ENCODE measurements at regions not wholly inside any gene's neighbourhood (a gene's known extent, or its start where the extent isn't known, plus 50 kb on each side); places are given as distances from the start of the nearest gene placed in this dataset.

DNA sequence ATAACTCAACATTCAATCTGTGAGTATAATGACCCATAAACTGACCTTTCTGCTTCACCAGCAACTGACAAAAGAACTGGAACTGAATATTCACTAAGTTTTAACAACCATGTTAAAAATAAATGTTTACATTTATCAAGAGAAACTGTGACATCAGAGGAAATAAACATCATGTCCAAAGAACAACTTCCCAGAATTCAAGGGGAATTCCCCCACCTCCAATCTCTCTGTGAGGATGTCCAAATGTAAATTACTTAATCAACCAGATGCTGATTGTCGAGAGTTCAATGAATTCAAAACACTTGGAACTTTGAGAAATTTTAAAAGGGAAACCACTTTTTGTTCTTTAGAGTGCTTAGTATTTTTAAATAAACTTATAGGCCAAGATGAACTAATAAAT lies 365.6 kb upstream of the ADGRL2 start:
- TF ChIP-seq, protein P1, sequence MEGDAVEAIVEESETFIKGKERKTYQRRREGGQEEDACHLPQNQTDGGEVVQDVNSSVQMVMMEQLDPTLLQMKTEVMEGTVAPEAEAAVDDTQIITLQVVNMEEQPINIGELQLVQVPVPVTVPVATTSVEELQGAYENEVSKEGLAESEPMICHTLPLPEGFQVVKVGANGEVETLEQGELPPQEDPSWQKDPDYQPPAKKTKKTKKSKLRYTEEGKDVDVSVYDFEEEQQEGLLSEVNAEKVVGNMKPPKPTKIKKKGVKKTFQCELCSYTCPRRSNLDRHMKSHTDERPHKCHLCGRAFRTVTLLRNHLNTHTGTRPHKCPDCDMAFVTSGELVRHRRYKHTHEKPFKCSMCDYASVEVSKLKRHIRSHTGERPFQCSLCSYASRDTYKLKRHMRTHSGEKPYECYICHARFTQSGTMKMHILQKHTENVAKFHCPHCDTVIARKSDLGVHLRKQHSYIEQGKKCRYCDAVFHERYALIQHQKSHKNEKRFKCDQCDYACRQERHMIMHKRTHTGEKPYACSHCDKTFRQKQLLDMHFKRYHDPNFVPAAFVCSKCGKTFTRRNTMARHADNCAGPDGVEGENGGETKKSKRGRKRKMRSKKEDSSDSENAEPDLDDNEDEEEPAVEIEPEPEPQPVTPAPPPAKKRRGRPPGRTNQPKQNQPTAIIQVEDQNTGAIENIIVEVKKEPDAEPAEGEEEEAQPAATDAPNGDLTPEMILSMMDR (IDR thresholded peaks at IDR 0.05) = no peak
- no peaks in the 10 kb centered on the region for H3K4me1 Mint-ChIP-seq (ENCODE audit: low read depth)
- no peaks in the 10 kb centered on the region for H3K27me3 Mint-ChIP-seq (ENCODE audit: insufficient read depth)
- H3K27ac Mint-ChIP-seq = no peak overlapping the region
- H3K9me3 Mint-ChIP-seq = peaks cover 4% of the 10 kb centered on the region
- no peak overlapping the region for H3K4me3 Mint-ChIP-seq
- no peaks in the 10 kb centered on the region for H3K36me3 Mint-ChIP-seq (ENCODE audit: low read depth)
- DNase-seq = no peak

DNA sequence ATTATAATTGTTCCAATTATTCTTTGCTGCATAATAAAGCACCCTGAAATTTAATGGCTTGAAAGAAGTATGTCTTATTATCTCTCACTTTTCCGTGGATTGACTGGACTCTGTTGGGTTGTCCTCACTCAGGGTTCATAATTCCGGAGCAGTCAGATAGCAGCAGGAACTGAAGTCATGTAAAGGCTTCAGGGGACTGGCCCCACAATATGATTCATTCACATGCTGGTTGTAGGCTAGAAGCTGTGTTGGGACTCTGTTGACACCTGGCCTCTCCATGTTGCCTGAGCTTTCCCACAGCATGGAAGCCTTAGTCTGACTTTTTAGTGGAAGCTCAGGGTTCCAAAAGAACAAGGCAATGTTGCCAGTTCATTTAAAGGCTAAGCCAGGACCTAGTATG lies 367.1 kb upstream of the ADGRL2 start:
- Mint-ChIP-seq H3K9me3 (peaks cover 6% of the 10 kb centered on the region; the same call in 1 of the 2 replicates), H3K27me3 (ENCODE audit: insufficient read depth) (no peaks in the 10 kb centered on the region), H3K36me3 (ENCODE audit: low read depth) (no peaks in the 10 kb centered on the region), H3K4me1 (ENCODE audit: low read depth) (no peaks in the 10 kb centered on the region), H3K27ac (no peak overlapping the region), H3K4me3 (no peak overlapping the region)
- TF ChIP-seq, protein P1 (IDR thresholded peaks at IDR 0.05) = no peak
- DNase-seq = no peak

DNA sequence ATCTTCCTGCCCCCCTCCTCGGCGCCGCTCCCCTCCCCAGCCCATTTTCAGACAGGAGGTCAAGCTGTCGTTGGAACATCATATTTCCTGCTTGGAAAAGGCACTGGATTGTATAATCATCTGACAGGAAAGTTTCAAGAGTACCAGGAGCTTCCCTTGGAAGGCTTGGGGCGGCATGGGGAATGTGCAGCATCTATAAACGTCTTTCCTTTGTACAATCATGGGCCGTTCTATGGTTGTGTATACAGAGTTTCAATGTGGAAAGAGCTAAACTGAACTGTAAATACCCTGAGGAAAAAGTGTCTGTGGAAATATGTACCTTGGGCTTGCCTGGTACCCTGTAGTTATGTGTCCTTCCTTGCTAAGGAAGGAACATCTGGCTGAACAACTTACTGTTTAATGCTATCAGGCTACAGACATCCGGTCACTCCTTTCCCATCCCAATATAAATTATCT lies 368.1 kb upstream of the ADGRL2 start:
- H3K4me1 Mint-ChIP-seq (ENCODE audit: low read depth) = no peaks in the 10 kb centered on the region
- DNase-seq = no peak
- peaks cover 9% of the 10 kb centered on the region; the same call in 1 of the 2 replicates for H3K9me3 Mint-ChIP-seq
- H3K36me3 Mint-ChIP-seq (ENCODE audit: low read depth) = no peaks in the 10 kb centered on the region
- TF ChIP-seq, protein P1 (IDR thresholded peaks at IDR 0.05) = no peak
- no peak overlapping the region for H3K27ac Mint-ChIP-seq
- H3K4me3 Mint-ChIP-seq = no peak overlapping the region
- H3K27me3 Mint-ChIP-seq (ENCODE audit: insufficient read depth) = no peaks in the 10 kb centered on the region

DNA sequence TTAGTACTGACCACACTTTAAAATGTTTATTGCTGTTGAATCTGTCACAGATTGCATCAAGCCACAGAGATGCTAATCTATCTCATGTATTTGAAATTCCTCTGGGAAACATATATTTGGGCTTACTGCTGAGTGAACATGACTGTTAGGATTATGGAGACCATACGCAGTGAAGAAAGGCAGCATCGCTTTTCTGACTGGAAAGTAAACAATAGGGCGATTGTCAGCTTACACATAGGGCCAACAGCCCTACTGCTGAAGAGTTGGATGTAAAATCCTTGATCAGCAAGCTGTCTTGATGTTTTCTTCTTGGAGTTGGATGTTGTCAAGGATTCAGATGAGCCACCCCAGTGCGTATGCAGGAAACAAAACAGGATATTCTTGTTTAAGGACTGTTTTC lies 368.7 kb upstream of the ADGRL2 start:
- H3K4me3 Mint-ChIP-seq = no peak overlapping the region
- TF ChIP-seq, protein P1 (IDR thresholded peaks at IDR 0.05) = no peak
- H3K27ac Mint-ChIP-seq = no peak overlapping the region
- H3K4me1 Mint-ChIP-seq (ENCODE audit: low read depth) = no peaks in the 10 kb centered on the region
- H3K36me3 Mint-ChIP-seq (ENCODE audit: low read depth) = no peaks in the 10 kb centered on the region
- DNase-seq = no peak
- H3K27me3 Mint-ChIP-seq (ENCODE audit: insufficient read depth) = no peaks in the 10 kb centered on the region; the same call in 1 of the 2 replicates
- H3K9me3 Mint-ChIP-seq = peaks cover 14% of the 10 kb centered on the region

DNA sequence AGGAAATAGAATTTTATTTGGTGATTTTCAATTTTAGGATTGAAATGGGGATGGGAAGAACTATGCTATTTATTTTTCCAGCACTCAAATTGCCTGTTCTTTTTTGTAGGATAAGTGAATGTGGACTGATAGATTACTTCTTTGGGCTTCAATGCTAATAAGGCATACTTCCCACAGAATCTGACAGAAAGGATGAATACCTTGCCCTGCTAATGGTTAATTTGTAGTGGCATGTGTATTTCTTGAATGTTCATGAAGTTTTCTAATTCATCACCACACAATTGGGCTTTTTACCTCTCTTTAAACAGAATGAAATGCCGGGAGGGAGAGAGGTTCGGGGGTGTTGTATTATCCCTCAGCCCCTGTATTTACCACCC lies 369.1 kb upstream of the ADGRL2 start:
- no peaks in the 10 kb centered on the region for H3K36me3 Mint-ChIP-seq (ENCODE audit: low read depth)
- H3K4me1 Mint-ChIP-seq (ENCODE audit: low read depth) = no peaks in the 10 kb centered on the region
- H3K4me3 Mint-ChIP-seq = no peak overlapping the region
- H3K27me3 Mint-ChIP-seq (ENCODE audit: insufficient read depth) = no peaks in the 10 kb centered on the region; the same call in 1 of the 2 replicates
- no peak overlapping the region for H3K27ac Mint-ChIP-seq
- TF ChIP-seq, protein P1 (IDR thresholded peaks at IDR 0.05) = no peak
- peaks cover 18% of the 10 kb centered on the region for H3K9me3 Mint-ChIP-seq
- no peak for DNase-seq

All from HFFc6 (cell line).